M059J (cell line): ENCODE measurements at regions not wholly inside any gene's neighbourhood (a gene's known extent, or its start where the extent isn't known, plus 50 kb on each side); places are given as distances from the start of the nearest gene placed in this dataset.

ENCODE experiments used
- DNase-seq: peaks from one replicate; pipeline ENCODE4 v3.0.0-alpha.2; 2012; ENCODE audit warnings: low read depth

- no peak for DNase-seq
Observed at GRCh38 chr1:234680331-234680904, 70.4 kb upstream of the IRF2BP2 start.

DNA sequence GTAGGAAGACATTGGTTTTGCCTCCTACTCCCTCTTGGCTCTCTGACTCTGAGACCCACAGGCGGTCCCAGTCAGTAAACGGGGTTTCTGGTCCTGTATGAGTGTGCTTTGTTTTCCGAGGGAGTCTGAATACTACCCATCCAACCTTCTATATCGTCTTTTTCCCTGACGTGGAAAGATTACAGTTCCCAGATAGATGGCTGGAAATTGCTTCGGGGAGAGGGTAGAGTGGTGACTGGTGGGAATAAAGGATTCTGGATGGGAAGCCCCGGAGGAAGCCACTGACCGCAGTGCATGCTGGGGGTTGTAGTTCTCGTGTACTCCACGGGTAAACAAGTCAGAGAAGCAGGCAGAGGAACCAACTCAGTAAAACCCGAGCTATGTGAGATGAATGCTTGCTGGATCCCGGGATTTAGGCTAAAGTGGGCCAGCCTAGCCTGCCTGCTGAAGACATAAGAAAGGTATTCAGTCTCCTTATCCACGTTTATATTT lies 66.2 kb upstream of the IRF2BP2 start:
- DNase-seq, result peak; percentile 72

- DNase-seq, result no peak
Observed at GRCh38 chr1:234675572-234675971, 65.6 kb upstream of the IRF2BP2 start.

- DNase-seq, result no peak
Observed at GRCh38 chr1:234675006-234675405, 65.0 kb upstream of the IRF2BP2 start.

- no peak for DNase-seq
Observed at GRCh38 chr1:234674218-234674815, 64.3 kb upstream of the IRF2BP2 start.

DNA sequence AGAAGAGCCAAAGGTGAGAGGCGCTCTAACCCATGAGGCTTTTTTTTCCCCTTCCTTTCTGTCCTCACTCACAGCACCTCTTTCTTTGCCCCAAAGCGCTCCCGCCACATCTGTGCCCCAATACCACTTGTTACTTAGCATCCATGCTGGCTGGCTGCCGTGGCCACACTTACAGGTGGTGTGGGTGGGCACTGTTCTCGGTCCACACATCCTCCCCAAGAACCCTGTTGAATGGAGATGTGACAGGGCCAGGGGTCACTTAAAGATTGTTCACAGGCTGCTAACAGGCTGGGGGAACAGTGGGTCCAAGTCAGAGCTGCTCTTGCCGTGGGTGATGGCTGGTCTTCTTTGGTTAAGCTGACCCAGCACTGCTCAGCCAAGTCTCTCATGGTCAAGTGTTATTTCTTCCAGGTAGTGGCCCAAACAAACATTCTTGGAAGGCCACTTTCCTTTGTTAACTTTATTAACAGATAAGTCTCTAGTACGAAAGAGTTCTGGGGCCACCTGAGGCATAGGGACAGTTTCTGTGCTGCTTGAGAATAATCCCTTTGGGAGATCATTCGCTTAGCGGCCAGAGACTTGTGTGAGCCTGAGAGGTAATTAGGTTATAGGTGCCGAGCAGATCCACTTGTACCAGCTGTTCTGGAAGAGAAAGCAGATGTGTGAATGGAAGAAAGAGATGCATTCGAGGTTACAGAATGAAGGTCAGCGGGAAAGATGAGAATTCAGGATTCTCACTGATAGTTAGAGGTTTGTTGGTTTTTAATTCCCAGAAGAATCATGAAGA lies 62.6 kb upstream of the IRF2BP2 start:
- no peak for DNase-seq

GRCh38 chr1:234670967-234671626 lies 61.1 kb upstream of the IRF2BP2 start:
- no peak for DNase-seq

DNA sequence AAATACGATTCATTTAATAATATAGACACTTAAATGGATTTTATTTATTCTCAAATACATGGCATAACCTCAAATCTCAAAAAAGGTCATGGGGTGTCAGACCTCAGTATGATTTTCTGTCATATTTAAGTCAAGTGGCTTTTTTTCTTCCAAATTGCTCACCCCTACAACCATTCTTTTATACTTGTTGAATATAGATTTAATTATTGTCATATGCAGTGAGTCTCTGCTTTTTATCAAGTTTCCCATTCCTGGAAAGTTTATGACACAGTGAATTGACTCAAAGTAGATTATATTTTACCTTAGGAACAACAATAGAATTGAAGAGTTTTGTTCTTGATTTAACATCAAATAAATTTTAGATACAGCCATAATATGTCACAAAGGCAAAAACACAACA lies 59.5 kb upstream of the IRF2BP2 start:
- DNase-seq, result no peak

DNA sequence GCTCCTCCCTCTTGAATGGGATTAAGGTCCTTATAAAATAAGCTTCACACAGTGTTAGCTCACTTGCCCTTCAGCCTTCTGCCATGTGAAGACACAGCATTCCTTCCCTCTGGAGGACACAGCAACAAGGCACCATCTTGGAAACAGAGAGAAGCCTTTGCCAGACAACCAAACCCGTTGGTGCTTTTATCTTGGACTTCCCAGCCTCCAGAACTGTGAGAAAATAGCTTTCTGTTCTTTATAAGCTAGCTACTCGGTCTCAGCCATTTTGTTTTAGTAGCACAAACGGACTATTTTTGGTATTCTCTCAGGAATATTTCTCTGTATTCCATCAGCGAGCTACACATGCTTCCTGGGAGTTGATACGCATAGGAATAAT lies 58.6 kb upstream of the IRF2BP2 start:
- no peak for DNase-seq

DNA sequence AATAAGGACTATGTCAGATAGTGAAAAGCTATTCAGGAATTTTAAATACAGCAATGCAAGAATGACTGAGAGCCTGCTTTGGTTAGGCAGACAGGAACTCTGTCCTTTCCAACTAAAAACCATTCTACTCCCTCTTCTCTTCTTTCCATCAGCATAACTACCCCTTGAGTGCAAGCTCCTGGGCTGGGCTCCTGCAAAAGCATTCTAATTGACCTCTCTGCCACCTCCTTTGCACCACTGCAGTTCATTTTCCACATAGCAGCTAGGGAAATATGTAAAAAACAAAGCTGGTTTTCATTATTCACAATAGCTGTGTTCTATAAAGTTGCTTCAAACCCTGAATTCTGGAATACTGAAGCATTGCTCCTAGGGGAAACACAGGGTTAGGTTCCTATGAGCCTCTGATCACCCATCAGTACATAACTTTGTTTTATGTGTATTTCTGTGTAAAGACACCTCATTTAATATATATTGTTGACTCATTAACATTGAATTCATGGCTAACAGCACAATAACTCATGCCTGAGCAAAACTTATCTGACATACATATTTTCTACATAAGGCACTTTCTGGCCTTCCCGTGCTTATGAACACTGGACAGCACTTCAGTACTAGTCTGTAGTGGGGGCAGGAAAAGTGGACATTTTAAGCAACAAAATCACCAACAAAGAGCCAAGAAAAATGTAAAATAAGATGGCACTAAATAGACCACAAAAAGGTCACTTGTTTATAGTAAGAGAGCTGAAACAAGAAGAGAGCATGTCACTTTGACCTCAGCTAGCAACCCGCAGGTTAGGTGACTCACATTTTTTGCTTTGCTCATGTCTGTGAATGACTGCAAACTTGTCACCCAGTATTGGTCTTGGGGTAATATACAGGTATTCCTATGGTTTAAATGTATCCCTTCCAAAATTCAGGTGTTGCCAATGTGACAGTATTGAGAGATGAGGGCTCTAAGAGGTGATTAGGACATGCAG lies 57.9 kb upstream of the IRF2BP2 start:
- peak; percentile 83 for DNase-seq

DNA sequence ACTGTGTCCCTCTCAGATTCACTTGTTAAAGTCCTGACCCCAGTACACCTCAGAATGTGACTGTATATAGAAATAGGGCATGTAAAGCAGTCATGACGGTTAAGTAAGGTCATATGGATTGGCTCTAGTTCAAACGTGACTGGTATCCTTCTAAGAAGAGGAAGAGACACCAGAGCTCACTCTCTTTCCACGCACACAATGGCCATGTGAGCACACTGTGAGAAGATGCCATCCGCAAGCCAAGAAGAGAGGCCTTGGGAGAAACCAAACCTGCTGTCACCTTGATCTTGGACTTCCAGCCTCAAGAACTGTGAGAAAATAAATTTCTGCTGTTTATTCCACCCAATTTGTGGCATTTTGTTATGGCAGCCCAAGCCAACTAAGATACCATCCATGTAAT lies 56.8 kb upstream of the IRF2BP2 start:
- DNase-seq, result no peak

DNA sequence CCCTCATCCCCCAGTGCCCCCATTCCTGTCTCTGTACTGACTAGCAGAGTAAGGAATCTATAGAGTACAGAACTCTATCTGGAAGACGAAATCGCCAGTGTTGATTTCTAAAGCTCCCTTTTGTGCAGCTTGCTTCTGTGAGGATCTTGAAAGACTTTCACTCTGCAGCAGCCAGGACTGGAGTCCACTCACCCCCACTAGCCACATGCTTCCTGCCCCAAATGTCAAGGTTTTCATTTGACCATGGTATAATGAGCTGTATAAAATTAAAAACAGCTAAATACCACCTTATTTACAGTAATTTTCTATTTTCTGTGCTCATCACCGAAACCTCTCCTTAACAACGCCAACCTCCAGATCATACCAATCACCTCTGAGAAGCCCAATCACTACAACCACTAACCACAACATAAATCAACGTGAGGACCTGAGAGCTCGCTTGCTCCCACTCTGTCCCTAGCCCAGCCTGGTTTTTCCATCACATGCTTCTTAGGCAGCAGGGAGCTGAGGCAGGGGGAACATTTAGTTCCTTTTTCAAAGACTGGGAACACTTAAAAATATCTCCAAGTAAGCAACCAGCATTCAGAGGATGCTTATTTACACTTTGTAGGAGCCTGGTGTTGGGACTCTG lies 56.1 kb upstream of the IRF2BP2 start:
- DNase-seq, result no peak

GRCh38 chr1:234662148-234662547 lies 52.2 kb upstream of the IRF2BP2 start:
- DNase-seq, result no peak

- no peak for DNase-seq
Observed at GRCh38 chr1:234661317-234661928, 51.4 kb upstream of the IRF2BP2 start.

GRCh38 chr1:234660536-234661316 lies 50.7 kb upstream of the IRF2BP2 start:
- DNase-seq, result no peak
